SJSA1 (cell line): ENCODE measurements at regions not wholly inside any gene's neighbourhood (a gene's known extent, or its start where the extent isn't known, plus 50 kb on each side); places are given as distances from the start of the nearest gene placed in this dataset.

Experiments used
- DNase-seq, 2 experiments: peaks; one replicate each; pipeline ENCODE4 v3.0.0-alpha.2; 2015 to 2020; ENCODE audit warnings: low spot score in 2 of 2, low read depth in 1 of 2
- H3K27ac ChIP-seq: fragments of 250-450 bp; sonication (Bioruptor Pico); 2 replicates; pipeline ENCODE4 v1.5.1; 2020; ENCODE audit warnings: mild to moderate bottlenecking, moderate library complexity
- H3K27me3 ChIP-seq: fragments of 250-450 bp; sonication (Bioruptor Pico); replicated peaks from 2 replicates; pipeline ENCODE4 v1.5.1; 2020; ENCODE audit warnings: mild to moderate bottlenecking, moderate library complexity
- H3K36me3 ChIP-seq: fragments of 250-450 bp; sonication (Bioruptor Pico); 2 replicates; pipeline ENCODE4 v1.5.1; 2020; ENCODE audit warnings: mild to moderate bottlenecking
- H3K4me1 ChIP-seq: fragments of 250-450 bp; sonication (Bioruptor Pico); replicated peaks from 2 replicates; pipeline ENCODE4 v1.6.1; 2021; ENCODE audit warnings: mild to moderate bottlenecking
- H3K4me3 ChIP-seq: fragments of 250-450 bp; sonication (Bioruptor Pico); 2 replicates; pipeline ENCODE4 v1.5.1; 2020; ENCODE audit warnings: mild to moderate bottlenecking
- H3K9me3 ChIP-seq: fragments of 250-450 bp; sonication (Bioruptor Pico); replicated peaks from 2 replicates; pipeline ENCODE4 v1.5.1; 2020; ENCODE audit warnings: mild to moderate bottlenecking

DNA sequence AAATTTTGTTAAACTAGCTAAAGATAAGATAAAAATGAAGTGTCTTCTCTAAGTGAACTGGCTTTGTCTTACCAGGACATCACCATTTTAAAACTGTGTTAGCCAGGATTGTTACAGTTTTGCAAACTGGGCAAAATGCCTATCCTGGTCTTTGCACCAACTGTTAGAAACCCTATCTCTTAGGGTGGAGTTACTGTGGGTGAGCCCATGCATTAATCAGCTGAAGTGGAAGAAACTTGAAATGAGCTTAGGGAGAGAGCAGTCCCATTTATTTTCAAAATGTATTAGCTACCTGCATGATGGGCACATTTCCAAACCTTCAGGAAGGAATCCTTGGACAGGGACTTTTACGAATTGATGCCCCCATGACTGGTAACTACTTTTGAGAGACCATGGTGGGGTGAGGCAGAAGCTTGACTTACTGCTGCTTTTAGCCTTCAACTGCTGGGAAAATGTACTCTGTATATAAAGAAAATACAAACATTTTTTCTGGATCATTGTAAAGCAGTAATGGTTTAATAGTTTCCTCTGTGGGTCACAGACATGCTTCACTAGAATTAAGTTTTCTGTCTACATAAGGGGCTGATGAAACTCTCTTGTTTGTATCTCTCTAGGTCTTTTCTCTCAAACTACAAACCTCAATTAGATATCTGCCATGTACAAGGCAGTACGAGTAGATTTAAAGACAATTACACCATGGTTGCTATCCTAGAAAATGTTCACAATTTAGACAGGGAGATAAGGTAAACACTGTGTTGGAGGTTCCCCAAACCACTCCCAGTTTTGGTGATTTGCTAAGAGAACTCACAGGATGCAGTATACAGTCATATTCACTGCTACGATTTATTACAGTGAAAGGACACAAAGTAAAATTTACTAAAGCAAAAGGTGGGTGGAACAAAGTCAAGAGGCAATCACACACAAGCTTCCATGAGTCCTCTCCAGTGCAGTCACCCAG, 321.4 kb upstream of the MMADHC start:
- peak in 1 of 2 experiments; percentile 28 for DNase-seq
- H3K4me3 ChIP-seq, result no peak overlapping the region
- H3K9me3 ChIP-seq, result no peaks in the 10 kb centered on the region
- no peak overlapping the region for H3K27ac ChIP-seq
- peaks cover 13% of the 10 kb centered on the region for H3K4me1 ChIP-seq
- H3K36me3 ChIP-seq, result no peaks in the 10 kb centered on the region
- H3K27me3 ChIP-seq, result no peaks in the 10 kb centered on the region

DNA sequence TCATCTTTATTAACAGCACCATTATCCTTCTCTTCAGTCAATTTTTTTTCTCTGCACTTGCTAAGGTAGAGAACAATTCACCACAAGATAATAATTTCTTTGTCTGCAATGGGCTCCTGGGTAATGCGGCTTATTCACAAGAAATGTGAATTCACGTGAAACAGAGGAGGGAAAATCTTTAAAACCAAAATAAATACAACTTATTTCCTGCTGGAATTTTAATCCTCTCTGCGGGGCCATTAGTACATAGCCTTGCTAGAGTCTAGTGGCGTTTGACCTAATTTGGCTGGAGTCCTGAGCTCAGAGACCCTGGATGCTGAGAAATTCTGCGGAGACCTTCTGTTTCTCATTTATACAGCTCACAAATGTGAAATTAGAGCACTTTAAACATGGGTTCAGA, 319.3 kb upstream of the MMADHC start:
- Histone ChIP-seq H3K36me3 (no peaks in the 10 kb centered on the region), H3K4me3 (no peak overlapping the region), H3K9me3 (no peaks in the 10 kb centered on the region), H3K27me3 (no peaks in the 10 kb centered on the region), H3K4me1 (peaks cover 13% of the 10 kb centered on the region), H3K27ac (no peak overlapping the region)
- no peak for DNase-seq

DNA sequence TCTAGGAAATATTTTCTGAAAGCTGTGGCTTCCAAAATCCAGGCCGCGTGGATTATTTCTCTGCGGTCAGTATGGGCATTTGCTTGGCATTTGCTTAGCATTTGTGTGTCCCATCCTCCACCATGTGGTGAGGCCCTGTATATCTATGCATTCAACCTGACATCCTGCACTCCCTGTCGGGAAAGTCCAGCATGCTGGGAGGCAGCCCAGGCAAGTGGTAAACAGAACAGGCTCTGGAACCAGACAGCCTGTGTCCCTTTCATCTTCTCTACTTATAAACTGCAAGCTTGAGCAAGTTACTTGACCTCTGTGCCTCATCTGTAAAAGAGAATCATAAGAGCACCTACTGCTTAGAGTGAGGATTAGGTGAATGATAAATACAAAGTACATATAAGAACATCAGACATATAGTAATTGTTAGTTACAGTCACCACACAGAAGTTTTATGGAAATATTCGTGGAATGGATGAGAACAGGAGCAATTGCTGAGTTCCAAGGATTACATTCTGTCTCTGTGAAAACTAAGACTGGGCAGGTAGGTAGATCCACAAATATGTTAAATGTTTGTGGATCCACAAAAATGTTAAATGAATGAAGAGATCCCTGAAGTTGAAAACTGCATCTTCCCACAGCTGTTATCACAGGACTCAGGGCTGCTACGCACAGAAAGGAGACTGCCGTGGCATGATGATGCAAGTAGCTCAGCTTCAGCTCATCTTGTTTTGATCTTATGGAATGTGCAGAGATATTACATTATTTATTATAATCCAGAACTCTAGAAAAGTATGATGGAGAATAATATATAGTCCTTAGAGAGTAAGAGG, 317.0 kb upstream of the MMADHC start:
- no peak for DNase-seq
- Histone ChIP-seq H3K27me3 (no peaks in the 10 kb centered on the region), H3K27ac (no peak overlapping the region), H3K4me3 (no peak overlapping the region), H3K9me3 (no peaks in the 10 kb centered on the region), H3K36me3 (no peaks in the 10 kb centered on the region), H3K4me1 (peaks cover 11% of the 10 kb centered on the region)

DNA sequence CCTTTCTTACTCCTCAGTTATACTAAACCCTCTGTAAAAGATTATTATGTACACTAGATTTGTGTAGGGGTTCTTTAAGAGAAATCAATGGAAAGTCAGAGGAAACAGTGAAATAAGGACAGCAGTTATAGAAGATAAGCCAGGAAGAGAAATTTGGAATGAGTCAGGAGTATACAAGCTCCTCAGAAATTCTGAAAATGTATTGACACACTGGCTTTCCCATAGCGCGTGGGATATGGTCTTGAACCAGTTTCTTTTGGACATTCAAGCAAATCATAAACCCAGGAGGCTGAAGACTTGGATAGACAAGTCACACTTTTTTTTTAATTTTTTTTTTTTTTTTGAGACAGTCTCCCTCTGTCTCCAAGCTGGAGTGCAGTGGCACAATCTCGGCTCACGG, 316.1 kb upstream of the MMADHC start:
- DNase-seq, result no peak
- peaks cover 2% of the 10 kb centered on the region for H3K4me1 ChIP-seq
- no peak overlapping the region for H3K27ac ChIP-seq
- H3K36me3 ChIP-seq, result no peaks in the 10 kb centered on the region
- H3K27me3 ChIP-seq, result no peaks in the 10 kb centered on the region
- no peaks in the 10 kb centered on the region for H3K9me3 ChIP-seq
- H3K4me3 ChIP-seq, result no peak overlapping the region

DNA sequence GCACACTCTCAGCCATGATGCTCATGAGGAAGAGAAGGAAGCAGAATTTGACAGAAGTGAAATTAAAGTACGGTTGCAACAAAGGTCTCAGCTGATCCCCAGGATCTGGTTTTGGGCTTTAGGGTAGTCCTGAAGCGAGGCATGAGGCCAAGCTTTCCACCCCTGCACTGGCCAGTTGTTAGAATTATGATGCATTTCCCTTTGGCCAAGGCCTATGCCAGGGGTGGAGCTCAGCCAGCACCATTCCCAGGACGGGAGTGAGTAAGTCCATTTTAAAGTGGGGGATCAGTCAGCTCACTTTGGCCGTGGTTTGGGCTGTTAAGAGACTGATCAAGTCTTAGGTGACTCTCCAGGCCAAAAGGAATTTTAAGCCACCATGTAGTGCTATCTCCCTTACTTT, 314.5 kb upstream of the MMADHC start:
- no peak overlapping the region for H3K4me3 ChIP-seq
- DNase-seq, result no peak
- no peaks in the 10 kb centered on the region for H3K36me3 ChIP-seq
- H3K27me3 ChIP-seq, result no peaks in the 10 kb centered on the region
- no peaks in the 10 kb centered on the region for H3K4me1 ChIP-seq
- H3K27ac ChIP-seq, result no peak overlapping the region
- H3K9me3 ChIP-seq, result no peaks in the 10 kb centered on the region

DNA sequence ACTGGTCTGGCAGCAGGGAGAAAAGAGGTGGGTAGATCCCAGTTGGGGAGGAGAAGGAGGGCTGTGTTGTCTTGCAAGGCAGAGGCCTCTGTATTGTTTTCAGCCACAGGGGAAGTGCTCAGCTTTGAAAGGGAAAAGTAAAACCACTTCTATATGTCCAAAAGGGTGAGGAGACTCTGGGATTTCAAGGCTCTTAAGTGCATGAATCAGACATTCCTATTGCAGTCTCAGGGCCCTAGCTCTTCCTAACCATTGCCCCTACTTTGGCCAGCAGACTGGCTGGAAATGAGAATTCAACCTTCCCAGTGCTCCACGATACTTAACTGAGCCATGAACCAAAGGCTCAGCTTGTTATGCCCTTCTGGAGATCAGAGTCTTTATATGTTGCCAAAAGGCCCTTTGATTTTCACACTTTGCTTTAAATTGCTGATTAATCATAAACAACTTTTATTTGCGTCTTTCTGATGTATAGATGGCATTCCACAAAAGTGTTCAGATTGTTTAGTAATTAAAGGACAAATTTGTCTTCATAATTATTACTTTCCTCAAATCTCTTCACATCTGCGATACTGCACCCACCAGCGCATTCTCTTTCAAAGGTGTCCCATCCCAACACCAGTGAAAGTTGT, 313.8 kb upstream of the MMADHC start:
- DNase-seq, result no peak
- Histone ChIP-seq H3K27ac (no peak overlapping the region), H3K9me3 (no peaks in the 10 kb centered on the region), H3K4me3 (no peak overlapping the region), H3K4me1 (no peaks in the 10 kb centered on the region), H3K36me3 (no peaks in the 10 kb centered on the region), H3K27me3 (no peaks in the 10 kb centered on the region)

DNA sequence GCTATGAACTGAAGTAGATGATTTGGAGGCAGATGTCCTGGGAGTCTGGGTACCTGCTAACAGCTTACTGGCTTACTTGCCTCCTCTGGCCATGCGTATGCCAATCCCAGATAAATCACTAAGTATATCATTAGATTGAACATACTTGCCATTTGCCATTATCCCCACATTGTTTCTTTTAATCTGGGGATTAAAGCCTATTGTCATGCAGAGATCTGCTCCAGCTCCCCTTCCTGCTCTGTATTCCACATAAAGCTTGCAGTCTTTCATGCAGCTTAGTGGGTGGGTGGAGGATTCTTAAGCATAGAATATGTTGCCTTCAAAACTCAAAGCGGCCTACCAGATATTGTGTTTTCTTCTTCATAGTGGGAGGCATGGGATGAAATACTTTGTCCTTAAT, 311.8 kb upstream of the MMADHC start:
- Histone ChIP-seq H3K4me3 (no peak overlapping the region), H3K4me1 (no peaks in the 10 kb centered on the region), H3K27me3 (no peaks in the 10 kb centered on the region), H3K36me3 (no peaks in the 10 kb centered on the region), H3K9me3 (no peaks in the 10 kb centered on the region), H3K27ac (no peak overlapping the region)
- no peak for DNase-seq

DNA sequence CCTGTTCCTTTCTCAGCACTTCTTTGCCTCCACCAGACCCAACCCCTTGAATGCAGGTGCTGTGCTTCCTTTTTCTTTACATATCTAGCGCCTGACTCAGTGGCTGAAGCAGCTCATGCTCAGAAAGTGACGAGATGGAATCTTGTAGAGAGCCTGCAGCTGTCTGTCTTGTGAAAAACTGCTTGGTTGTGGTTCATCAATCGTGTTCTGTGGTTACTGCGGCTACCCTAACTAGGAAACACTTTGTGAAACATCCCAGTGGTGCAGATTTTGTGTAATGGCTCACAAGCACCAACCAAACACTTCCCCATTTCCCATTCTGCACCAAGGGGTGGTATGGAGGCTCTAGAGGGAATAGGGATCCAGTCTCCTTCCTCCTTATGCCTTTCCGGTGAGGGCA, 307.2 kb upstream of the MMADHC start:
- H3K27ac ChIP-seq, result no peak overlapping the region
- no peaks in the 10 kb centered on the region for H3K4me1 ChIP-seq
- no peaks in the 10 kb centered on the region for H3K27me3 ChIP-seq
- no peak for DNase-seq
- no peaks in the 10 kb centered on the region for H3K36me3 ChIP-seq
- no peaks in the 10 kb centered on the region for H3K9me3 ChIP-seq
- no peak overlapping the region for H3K4me3 ChIP-seq

DNA sequence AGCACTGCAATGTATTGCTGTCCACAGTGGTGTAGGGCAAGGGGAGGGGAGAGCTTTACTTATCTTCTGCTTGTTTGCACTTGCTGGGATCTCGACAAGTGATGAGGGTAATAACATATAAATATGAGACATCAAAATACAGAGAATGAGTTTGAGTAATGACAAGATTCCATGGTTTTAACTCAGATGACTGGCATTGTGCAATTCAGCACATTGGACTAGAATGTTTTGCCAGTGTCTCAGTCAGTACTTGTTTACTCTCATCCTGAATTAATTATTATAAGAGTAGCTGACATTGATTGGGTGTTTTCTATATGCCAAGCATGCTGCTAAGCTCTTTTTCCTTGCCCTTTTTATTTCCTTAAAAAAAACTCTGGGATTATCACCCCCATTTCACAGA, 306.7 kb upstream of the MMADHC start:
- no peaks in the 10 kb centered on the region for H3K9me3 ChIP-seq
- no peaks in the 10 kb centered on the region for H3K27me3 ChIP-seq
- H3K27ac ChIP-seq, result no peak overlapping the region
- no peak overlapping the region for H3K4me3 ChIP-seq
- H3K4me1 ChIP-seq, result no peaks in the 10 kb centered on the region
- DNase-seq, result no peak
- H3K36me3 ChIP-seq, result no peaks in the 10 kb centered on the region

DNA sequence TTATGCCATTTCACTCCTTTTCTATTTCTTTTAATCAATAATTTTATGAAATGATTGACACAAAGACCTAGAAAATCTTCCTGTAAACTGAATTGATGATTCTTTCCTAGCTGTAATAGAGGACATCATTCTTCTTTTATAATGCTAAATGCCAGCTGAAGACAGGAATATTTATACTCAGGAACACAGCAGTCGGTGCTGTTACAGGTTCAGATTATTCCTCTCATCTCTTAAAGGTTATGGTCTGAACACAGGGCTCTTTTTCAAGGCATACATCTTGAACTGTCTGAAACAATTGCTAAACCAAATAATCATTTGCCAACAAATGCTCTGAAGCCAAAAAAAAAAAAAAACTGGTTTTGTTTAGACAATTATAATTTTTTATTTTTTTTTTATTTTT, 305.0 kb upstream of the MMADHC start:
- H3K27ac ChIP-seq, result no peak overlapping the region
- no peaks in the 10 kb centered on the region for H3K4me1 ChIP-seq
- H3K27me3 ChIP-seq, result no peaks in the 10 kb centered on the region
- no peak for DNase-seq
- no peaks in the 10 kb centered on the region for H3K9me3 ChIP-seq
- no peak overlapping the region for H3K4me3 ChIP-seq
- H3K36me3 ChIP-seq, result no peaks in the 10 kb centered on the region

DNA sequence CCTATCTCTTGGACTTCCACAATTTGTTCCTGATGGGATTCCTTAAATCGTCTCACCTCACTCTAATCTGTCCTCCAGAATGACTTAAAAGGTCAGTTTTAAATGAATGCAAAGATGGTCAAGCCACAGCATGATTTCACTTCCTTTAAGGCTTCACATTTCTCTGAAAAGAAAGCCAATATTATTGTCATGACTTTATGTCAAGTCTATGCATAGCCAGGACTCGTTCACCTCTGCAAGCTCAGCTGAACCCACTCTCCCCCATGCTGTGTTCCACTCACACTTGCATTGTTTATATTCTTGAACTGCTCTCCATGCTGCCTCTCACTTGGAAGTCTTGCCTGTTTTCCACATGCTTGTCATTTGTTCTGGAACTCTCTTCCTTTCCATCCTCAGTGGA, 298.4 kb upstream of the MMADHC start:
- H3K36me3 ChIP-seq, result no peaks in the 10 kb centered on the region
- DNase-seq, result no peak
- H3K27me3 ChIP-seq, result no peaks in the 10 kb centered on the region
- no peaks in the 10 kb centered on the region for H3K4me1 ChIP-seq
- H3K27ac ChIP-seq, result no peak overlapping the region
- H3K9me3 ChIP-seq, result no peaks in the 10 kb centered on the region
- H3K4me3 ChIP-seq, result no peak overlapping the region

DNA sequence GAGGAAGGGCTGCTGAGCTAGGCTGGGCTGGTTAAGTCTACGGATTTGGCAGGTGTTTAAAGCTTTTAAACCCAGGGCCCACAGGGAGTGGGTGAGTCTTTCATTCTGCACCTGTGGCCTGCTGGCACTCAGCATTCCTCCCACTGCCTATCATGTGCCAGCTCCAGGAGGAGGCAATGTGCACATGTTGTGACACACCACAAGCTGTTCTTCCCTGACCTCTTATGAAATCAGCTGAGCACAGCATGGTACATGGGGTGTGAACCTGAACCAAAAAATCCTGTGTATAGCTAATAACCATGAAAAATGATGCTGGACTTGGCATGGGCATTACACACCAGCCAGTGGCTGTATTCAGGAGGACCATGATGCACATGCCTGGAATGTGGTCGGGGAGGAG, 297.9 kb upstream of the MMADHC start:
- no peaks in the 10 kb centered on the region for H3K36me3 ChIP-seq
- no peak for DNase-seq
- H3K4me1 ChIP-seq, result no peaks in the 10 kb centered on the region
- H3K27me3 ChIP-seq, result no peaks in the 10 kb centered on the region
- H3K9me3 ChIP-seq, result no peaks in the 10 kb centered on the region
- no peak overlapping the region for H3K27ac ChIP-seq
- H3K4me3 ChIP-seq, result no peak overlapping the region

DNA sequence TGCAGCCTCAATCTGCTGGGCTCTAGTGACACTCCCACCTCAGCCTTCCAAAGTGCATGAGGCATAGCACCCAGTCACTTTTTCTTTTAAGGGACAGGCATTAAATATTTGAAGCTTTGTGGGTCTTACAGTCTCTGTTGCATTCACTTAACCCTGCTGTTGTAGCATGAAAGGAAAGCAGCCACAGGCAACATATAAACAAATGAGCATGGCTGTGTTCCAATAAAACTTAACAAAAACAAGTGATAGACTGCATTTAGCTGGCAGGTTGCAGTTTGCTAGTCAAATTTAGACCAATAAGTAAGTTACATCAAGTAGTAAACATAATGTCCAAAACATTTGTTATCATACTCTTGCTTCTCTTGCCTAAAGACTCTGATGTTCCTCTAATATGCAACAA, 297.3 kb upstream of the MMADHC start:
- no peak for DNase-seq
- no peaks in the 10 kb centered on the region for H3K36me3 ChIP-seq

DNA sequence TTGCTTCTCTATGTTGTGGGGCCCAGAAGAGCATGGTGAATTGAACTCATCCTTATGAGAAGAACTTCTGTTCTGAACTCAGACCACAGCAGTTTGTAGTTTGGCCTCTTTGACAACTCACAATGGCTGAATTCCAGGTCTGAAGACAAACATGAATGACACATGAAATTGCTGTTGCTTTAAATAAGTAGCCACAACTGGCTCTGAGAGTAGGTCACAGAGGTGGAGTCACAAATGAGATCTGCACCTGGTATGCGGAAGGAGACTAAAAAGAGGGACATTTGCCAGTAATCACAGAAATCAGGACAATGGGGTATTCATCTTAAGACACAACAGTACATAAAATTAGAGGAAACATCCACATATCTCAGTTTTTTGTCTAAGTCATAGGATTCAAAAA, 290.3 kb upstream of the MMADHC start:
- Histone ChIP-seq H3K4me1 (peaks cover 11% of the 10 kb centered on the region), H3K9me3 (no peaks in the 10 kb centered on the region), H3K36me3 (no peaks in the 10 kb centered on the region), H3K27ac (peak overlapping the region; percentile 12), H3K27me3 (no peaks in the 10 kb centered on the region), H3K4me3 (no peak overlapping the region)
- DNase-seq, result peak in 1 of 2 experiments; percentile 60

More for the DNA sequence above, 297.3 kb upstream of the MMADHC start:
- Histone ChIP-seq H3K27ac (no peak overlapping the region), H3K9me3 (no peaks in the 10 kb centered on the region), H3K27me3 (no peaks in the 10 kb centered on the region), H3K4me1 (no peaks in the 10 kb centered on the region), H3K4me3 (no peak overlapping the region)
